NCI-H1092 (cell line): ENCODE measurements at regions not wholly inside any gene's neighbourhood (a gene's known extent, or its start where the extent isn't known, plus 50 kb on each side); places are given as distances from the start of the nearest gene placed in this dataset.
"Not testable (repeated sequence)": the region's sequence is repeated elsewhere in the genome, so short reads cannot be mapped to it uniquely, and the experiment has no call there.

Source experiments
- DNase-seq: peaks from one replicate; lab custom pipeline; 2025; lab: John Stamatoyannopoulos, UW

GRCh38 chr7:16369855-16370254, 51.5 kb downstream of the CRPPA start:
- no peak for DNase-seq

- not testable (repeated sequence) for DNase-seq
These were observed 52.0 kb downstream of the CRPPA start for GRCh38 chr7:16369309-16369708.

GRCh38 chr7:16368885-16369284, 52.5 kb downstream of the CRPPA start:
- DNase-seq, result no peak

GRCh38 chr7:16367115-16367514, 54.2 kb downstream of the CRPPA start:
- no peak for DNase-seq

GRCh38 chr7:16365952-16366351, 55.4 kb downstream of the CRPPA start:
- no peak for DNase-seq

- DNase-seq, result no peak
These were observed 56.2 kb downstream of the CRPPA start for GRCh38 chr7:16365177-16365576.

- no peak for DNase-seq
These were observed 62.1 kb downstream of the CRPPA start for GRCh38 chr7:16359216-16359615.

- DNase-seq, result peak; percentile 95
These were observed 63.4 kb downstream of the CRPPA start for GRCh38 chr7:16357921-16358320.

GRCh38 chr7:16357474-16357873, 63.9 kb downstream of the CRPPA start:
- no peak for DNase-seq

- DNase-seq, result no peak
These were observed 64.9 kb downstream of the CRPPA start for GRCh38 chr7:16356301-16356958.

GRCh38 chr7:16354573-16354972, 66.8 kb downstream of the CRPPA start:
- no peak for DNase-seq

GRCh38 chr7:16353226-16353625, 68.1 kb downstream of the CRPPA start:
- no peak for DNase-seq

GRCh38 chr7:16350634-16351033, 70.7 kb downstream of the CRPPA start:
- DNase-seq, result no peak

- DNase-seq, result no peak
These were observed 73.1 kb downstream of the CRPPA start for GRCh38 chr7:16348251-16348650.

GRCh38 chr7:16347827-16348192, 73.5 kb downstream of the CRPPA start:
- DNase-seq, result no peak

- no peak for DNase-seq
These were observed 74.1 kb downstream of the CRPPA start for GRCh38 chr7:16347066-16347826.

GRCh38 chr7:16345979-16346958, 75.1 kb downstream of the CRPPA start:
- no peak for DNase-seq

GRCh38 chr7:16344927-16345326, 76.4 kb downstream of the CRPPA start:
- DNase-seq, result no peak

GRCh38 chr7:16343612-16344011, 77.7 kb downstream of the CRPPA start:
- no peak for DNase-seq

GRCh38 chr7:16338065-16338464, 83.3 kb downstream of the CRPPA start:
- no peak for DNase-seq

- DNase-seq, result no peak
These were observed 95.2 kb downstream of the CRPPA start for GRCh38 chr7:16326106-16326505.

- DNase-seq, result no peak
These were observed 98.0 kb downstream of the CRPPA start for GRCh38 chr7:16323313-16323712.
